ENCODE measurements at regions not wholly inside any gene's neighbourhood (a gene's known extent, or its start where the extent isn't known, plus 50 kb on each side); places are given as distances from the start of the nearest gene placed in this dataset.
"Not testable (repeated sequence)": the region's sequence is repeated elsewhere in the genome, so short reads cannot be mapped to it uniquely, and the experiment has no call there.

DNA sequence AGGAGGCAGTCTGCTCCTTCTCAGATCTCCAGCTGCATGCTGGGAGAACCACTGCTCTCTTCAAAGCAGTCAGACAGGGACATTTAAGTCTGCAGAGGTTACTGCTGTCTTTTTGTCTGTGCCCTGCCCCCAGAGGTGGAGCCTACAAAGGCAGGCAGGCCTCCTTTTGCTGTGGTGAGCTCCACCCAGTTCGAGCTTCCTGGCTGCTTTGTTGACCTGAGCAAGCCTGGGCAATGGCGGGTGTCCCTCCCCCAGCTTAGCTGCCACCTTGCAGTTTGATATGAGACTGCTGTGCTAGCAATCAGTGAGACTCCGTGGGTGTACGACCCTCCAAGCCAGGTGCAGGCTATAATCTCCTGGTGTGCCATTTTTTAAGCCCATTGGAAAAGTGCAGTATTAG is 52.3 kb upstream of the HCN1 start:
- H2BK12ac ChIP-seq (ENCODE audit: low read depth, low read length); H2AFZ ChIP-seq (ENCODE audit: low read length); H3K27ac ChIP-seq (ENCODE audit: low read depth, low read length); H3K4me3 ChIP-seq (ENCODE audit: extremely low read depth in 1 of 4, insufficient read depth in 2 of 4, low read depth in 3 of 4, low read length in 4 of 4); H3K4me2 ChIP-seq (ENCODE audit: insufficient read depth in 1 of 2, low read depth in 2 of 2, low read length in 2 of 2); H2BK120ac ChIP-seq (replicated peaks; ENCODE audit: low read depth, low read length); H3K79me2 ChIP-seq (ENCODE audit: control insufficient read depth in 1 of 2, insufficient read depth in 2 of 2, low read length in 2 of 2); H2BK5ac ChIP-seq (ENCODE audit: low read depth, low read length); H2BK20ac ChIP-seq (ENCODE audit: low read length); H3K4me1 ChIP-seq (replicated peaks in 1 of 4; ENCODE audit: control insufficient read depth in 3 of 4, insufficient read depth in 4 of 4, low read length in 3 of 4); H2BK15ac ChIP-seq (ENCODE audit: low read length); H3K23ac ChIP-seq (ENCODE audit: insufficient read length); H3K9me3 ChIP-seq (ENCODE audit: insufficient read depth in 2 of 2, low read depth in 1 of 2, low read length in 1 of 2); H4K91ac ChIP-seq (replicated peaks; ENCODE audit: insufficient read length, low read length); H3K36me3 ChIP-seq (ENCODE audit: control insufficient read depth in 2 of 4, insufficient read depth in 4 of 4, low read length in 3 of 4); FAIRE-seq; H3K18ac ChIP-seq (ENCODE audit: extremely low read depth, low read length); H4K20me1 ChIP-seq (replicated peaks in 1 of 2; ENCODE audit: control insufficient read depth in 1 of 2, insufficient read depth in 2 of 2, low read length in 2 of 2); H2AK5ac ChIP-seq (ENCODE audit: low read depth, low read length); H4K8ac ChIP-seq (ENCODE audit: extremely low read depth, insufficient read depth, low read length); POLR2A ChIA-PET (ENCODE audit: partially characterized antibody); H3K14ac ChIP-seq (ENCODE audit: insufficient read length); H3K79me1 ChIP-seq (ENCODE audit: low read depth, low read length); H3K27me3 ChIP-seq (replicated peaks in 1 of 4; ENCODE audit: control insufficient read depth in 3 of 4, extremely low read depth in 1 of 4, insufficient read depth in 3 of 4, low read length in 3 of 4); H3K56ac ChIP-seq (replicated peaks; ENCODE audit: insufficient read length, low read depth, low read length); H4K5ac ChIP-seq (ENCODE audit: insufficient read length, low read depth, low read length); H3K4ac ChIP-seq (replicated peaks; ENCODE audit: insufficient read length, low read depth, low read length); DNase-seq (ENCODE audit: low read depth in 1 of 2, low spot score in 2 of 2); CTCF ChIA-PET (ENCODE audit: partially characterized antibody); H3K23me2 ChIP-seq (ENCODE audit: low read depth, low read length); H3K9ac ChIP-seq (replicated peaks in 1 of 4; ENCODE audit: extremely low read depth in 1 of 4, low read depth in 3 of 4, low read length in 3 of 4): not testable (repeated sequence)
- WGBS, 2 experiments (ENCODE audit: extremely low coverage in 1 of 2, insufficient coverage in 1 of 2, insufficient read length in 1 of 2, insufficient replicate concordance in 2 of 2, low coverage in 1 of 2, low lambda C conversion rate in 2 of 2, missing lambda C conversion rate in 1 of 2), result 90% methylated on average over 4 of the region's 4 CpGs; no CpG with 5 or more reads in 1 of the 2 experiments
